MG63 (cell line): ENCODE measurements at regions not wholly inside any gene's neighbourhood (a gene's known extent, or its start where the extent isn't known, plus 50 kb on each side); places are given as distances from the start of the nearest gene placed in this dataset.
A peak's percentile ranks its signal among the peaks of the same experiment; 100 is the strongest.

Experiments
- DNase-seq: peaks from one replicate; pipeline ENCODE4 v3.0.0-alpha.2; 2020
- H3K27me3 ChIP-seq: fragments of 250-450 bp; sonication (Bioruptor Pico); 2 replicates; pipeline ENCODE4 v1.5.1; 2020; ENCODE audit warnings: mild to moderate bottlenecking, moderate library complexity
- H3K36me3 ChIP-seq: fragments of 250-450 bp; sonication (Bioruptor Pico); 2 replicates; pipeline ENCODE4 v1.5.1; 2020; ENCODE audit warnings: mild to moderate bottlenecking, moderate library complexity
- H3K4me3 ChIP-seq: fragments of 250-450 bp; sonication (Bioruptor Pico); 2 replicates; pipeline ENCODE4 v1.5.1; 2020; ENCODE audit warnings: mild to moderate bottlenecking, moderate library complexity
- H3K9me3 ChIP-seq: fragments of 250-450 bp; sonication (Bioruptor Pico); 2 replicates; pipeline ENCODE4 v1.5.1; 2020; ENCODE audit warnings: mild to moderate bottlenecking, moderate library complexity

DNA sequence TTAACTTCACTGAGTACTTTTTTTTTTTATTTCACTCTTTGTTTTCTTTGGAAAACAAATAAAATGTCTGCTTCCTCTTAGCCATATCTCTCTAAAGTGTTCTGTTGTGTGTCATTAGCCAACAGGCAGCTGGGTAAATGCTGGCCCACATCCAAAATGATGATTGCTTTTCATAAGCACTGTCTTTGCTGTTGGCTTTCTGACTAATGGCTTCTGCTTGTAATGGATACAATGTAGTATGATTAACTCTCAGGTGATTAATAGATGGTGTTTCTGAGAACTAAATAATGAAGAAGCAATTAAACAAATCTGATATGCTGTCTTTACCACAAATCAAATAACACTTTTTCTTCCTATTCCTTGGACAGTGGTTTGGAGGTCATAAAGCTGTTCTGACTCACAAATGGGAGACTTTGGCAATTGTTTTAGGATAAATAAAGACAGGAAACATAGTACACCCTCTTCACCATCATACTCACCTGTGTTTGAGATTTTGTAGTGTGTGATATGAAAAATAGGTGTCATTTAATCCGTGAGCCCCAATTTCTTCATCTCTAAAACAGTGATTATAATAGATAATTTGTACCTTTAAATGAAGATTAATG, 888.4 kb downstream of the TSN start:
- Histone ChIP-seq H3K27me3 (no peaks in the 10 kb centered on the region), H3K36me3 (no peaks in the 10 kb centered on the region), H3K4me3 (no peak overlapping the region), H3K9me3 (no peaks in the 10 kb centered on the region; the same call in 1 of the 2 replicates)
- peak; percentile 71 for DNase-seq

DNA sequence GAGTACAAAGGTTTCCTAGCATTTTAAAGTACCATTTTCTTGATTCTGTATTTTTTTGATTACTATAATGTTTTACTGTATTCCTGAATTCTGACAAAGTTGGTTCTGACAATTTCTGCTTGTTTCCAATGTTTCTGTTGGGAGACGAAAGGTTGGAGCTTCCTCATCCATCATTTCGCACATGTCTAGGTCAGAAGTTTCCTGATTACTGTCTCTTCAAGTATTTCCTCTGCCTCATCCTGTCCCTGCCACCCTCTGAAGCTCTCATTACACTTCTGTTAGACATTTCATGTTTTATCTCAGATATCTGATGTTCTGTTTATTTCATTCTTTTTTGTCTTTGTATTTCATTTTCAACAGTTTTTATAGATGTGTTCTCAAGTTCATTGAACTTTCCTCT, 895.8 kb downstream of the TSN start:
- Histone ChIP-seq H3K4me3 (no peak overlapping the region), H3K27me3 (no peaks in the 10 kb centered on the region), H3K36me3 (no peaks in the 10 kb centered on the region), H3K9me3 (no peaks in the 10 kb centered on the region; the same call in 1 of the 2 replicates)
- no peak for DNase-seq

DNA sequence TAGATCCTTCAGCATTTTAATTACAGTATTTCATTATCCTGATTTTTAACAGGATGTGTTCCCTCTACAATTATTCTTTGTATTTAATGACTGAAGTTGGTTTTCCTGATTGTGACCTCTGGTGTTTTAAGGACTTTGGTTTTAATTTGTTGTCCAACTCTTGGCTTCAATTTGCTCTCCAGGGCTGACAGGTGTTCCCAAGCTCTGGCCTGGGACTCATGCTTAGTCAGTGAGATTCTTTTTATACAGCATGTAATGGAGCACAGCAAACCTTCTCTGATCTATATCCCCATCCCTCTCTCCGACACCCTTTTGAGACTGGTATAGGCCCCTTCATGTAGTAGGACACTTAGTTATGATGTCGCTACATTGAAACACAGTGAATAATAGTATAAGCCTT, 896.3 kb downstream of the TSN start:
- Histone ChIP-seq H3K9me3 (no peaks in the 10 kb centered on the region; the same call in 1 of the 2 replicates), H3K4me3 (no peak overlapping the region), H3K36me3 (no peaks in the 10 kb centered on the region), H3K27me3 (no peaks in the 10 kb centered on the region)
- no peak for DNase-seq

- DNase-seq, result no peak
- Histone ChIP-seq H3K4me3 (no peak overlapping the region), H3K36me3 (no peaks in the 10 kb centered on the region), H3K9me3 (no peaks in the 10 kb centered on the region; the same call in 1 of the 2 replicates), H3K27me3 (no peaks in the 10 kb centered on the region)
Observed at GRCh38 chr2:122652670-122653069, 897.2 kb downstream of the TSN start.

- Histone ChIP-seq H3K36me3 (no peaks in the 10 kb centered on the region), H3K4me3 (no peak overlapping the region), H3K9me3 (no peaks in the 10 kb centered on the region), H3K27me3 (no peaks in the 10 kb centered on the region)
- DNase-seq, result no peak
Observed at GRCh38 chr2:122656403-122656802, 901.0 kb downstream of the TSN start.

DNA sequence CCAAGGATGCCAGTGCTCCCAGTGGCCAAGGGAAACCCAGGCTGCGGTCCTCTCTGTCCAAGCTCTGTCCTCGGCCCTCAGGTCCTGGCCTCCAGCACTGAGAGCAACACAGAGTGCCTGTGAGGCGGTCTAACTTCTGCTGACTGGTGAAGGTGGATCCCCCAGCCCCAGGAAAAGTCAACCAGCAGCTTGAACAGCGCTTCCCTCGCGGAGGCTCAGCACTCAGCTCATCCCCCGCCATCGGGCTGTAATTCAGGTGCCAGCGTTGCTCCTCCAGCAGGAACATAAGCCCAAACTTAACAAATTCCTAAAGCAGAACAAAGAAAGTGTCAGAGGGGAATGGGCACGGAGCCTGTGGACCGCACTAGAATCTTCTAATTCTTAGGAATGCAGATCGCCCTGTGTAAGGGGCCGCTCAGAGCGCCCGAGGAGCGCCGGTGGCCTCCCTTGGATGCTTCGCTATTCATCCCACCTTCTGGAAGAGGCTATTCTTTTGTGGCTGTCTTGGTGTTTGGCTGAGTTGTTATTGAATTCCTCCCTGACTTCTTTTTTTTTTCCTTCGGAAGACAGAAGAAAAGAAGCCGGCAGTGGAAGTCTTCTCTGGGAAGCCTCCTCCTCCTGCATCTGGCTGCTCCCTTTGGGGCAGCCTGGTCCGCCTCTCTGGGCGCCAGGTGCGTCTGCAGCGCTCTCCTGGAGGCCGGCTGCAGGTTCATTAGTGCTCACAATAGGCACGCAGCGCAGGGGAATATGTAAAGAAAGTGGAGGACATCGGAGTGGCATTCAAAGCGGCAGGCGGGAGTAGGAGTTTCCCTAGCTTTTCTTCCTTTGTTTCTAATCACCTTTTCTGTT, 905.6 kb downstream of the TSN start:
- H3K4me3 ChIP-seq, result no peak overlapping the region; the same call in 1 of the 2 replicates
- H3K9me3 ChIP-seq, result no peaks in the 10 kb centered on the region
- DNase-seq, result no peak
- H3K36me3 ChIP-seq, result no peaks in the 10 kb centered on the region
- no peaks in the 10 kb centered on the region for H3K27me3 ChIP-seq

- Histone ChIP-seq H3K36me3 (no peaks in the 10 kb centered on the region), H3K9me3 (no peaks in the 10 kb centered on the region), H3K4me3 (no peak overlapping the region), H3K27me3 (no peaks in the 10 kb centered on the region)
- no peak for DNase-seq
Observed at GRCh38 chr2:122663620-122664019, 908.2 kb downstream of the TSN start.

DNA sequence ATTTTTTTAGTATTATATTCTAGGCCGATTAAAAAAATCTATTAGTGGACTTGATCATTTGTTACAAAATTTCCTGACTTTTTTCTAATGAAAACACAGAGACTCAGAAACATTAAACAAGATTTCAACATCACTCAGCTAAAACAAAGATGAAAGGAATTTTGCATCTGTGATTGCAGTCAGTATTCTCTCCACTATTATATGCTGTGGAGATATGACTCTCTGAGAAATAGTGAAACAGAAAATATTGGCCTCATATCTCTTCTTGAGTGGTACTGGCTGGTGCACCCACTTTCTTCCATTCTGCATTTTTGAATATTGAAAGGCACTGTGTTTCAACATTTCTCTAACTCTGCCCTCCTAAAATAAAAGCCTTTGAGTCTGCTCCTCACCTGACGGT, 914.2 kb downstream of the TSN start:
- H3K27me3 ChIP-seq, result no peaks in the 10 kb centered on the region
- no peaks in the 10 kb centered on the region for H3K9me3 ChIP-seq
- H3K4me3 ChIP-seq, result no peak overlapping the region

GRCh38 chr2:122670897-122671296, 915.4 kb downstream of the TSN start:
- Histone ChIP-seq H3K36me3 (no peaks in the 10 kb centered on the region), H3K27me3 (no peaks in the 10 kb centered on the region), H3K4me3 (no peak overlapping the region), H3K9me3 (no peaks in the 10 kb centered on the region)
- no peak for DNase-seq

More for the DNA sequence above, 914.2 kb downstream of the TSN start:
- no peaks in the 10 kb centered on the region for H3K36me3 ChIP-seq
- no peak for DNase-seq

- no peak for DNase-seq
- H3K36me3 ChIP-seq, result no peaks in the 10 kb centered on the region
- H3K9me3 ChIP-seq, result peaks cover 4% of the 10 kb centered on the region; the same call in 1 of the 2 replicates
- H3K4me3 ChIP-seq, result no peak overlapping the region
- H3K27me3 ChIP-seq, result no peaks in the 10 kb centered on the region
Observed at GRCh38 chr2:122680662-122681061, 925.2 kb downstream of the TSN start.

GRCh38 chr2:122681626-122682025, 926.2 kb downstream of the TSN start:
- Histone ChIP-seq H3K9me3 (peaks cover 4% of the 10 kb centered on the region; the same call in 1 of the 2 replicates), H3K36me3 (no peaks in the 10 kb centered on the region), H3K27me3 (no peaks in the 10 kb centered on the region), H3K4me3 (no peak overlapping the region)
- no peak for DNase-seq

DNA sequence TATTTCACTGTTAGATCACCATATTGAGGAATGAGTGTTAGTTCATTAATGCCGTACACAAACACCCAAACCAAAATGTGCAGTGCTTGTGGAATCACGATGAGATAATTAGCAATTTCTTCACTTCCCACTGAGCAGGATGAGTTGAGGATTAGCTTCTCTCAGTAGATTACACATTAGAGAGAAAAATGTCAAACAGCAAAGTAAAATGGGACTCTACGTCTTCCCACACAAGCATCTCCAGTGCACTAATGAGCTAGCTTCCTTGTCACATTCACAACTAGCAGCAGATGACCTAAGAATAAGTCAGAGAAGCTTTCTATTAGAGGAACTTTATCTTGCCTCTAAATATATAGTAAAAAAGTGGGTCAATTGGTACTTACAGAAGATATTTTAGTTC, 926.9 kb downstream of the TSN start:
- DNase-seq, result no peak
- H3K27me3 ChIP-seq, result no peaks in the 10 kb centered on the region
- no peaks in the 10 kb centered on the region for H3K36me3 ChIP-seq
- no peak overlapping the region for H3K4me3 ChIP-seq
- H3K9me3 ChIP-seq, result peaks cover 4% of the 10 kb centered on the region; the same call in 1 of the 2 replicates

DNA sequence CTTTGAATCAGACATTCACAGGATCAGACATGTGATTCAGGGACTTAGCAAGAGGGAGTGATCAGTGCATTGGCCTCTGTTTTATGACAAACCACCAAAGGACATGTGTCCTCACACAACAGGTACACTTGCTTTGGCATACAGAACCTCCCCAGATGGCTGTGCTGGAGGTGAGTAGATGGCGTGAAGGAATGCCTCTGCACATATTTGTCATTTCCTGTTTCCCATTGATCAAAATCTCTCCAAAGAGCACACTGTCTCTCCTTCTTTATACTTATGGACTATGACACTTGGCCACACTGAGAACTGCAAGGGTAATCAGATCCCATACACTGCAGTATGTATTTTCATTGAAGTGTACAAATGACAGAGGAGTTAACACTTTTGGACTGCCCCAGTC, 927.6 kb downstream of the TSN start:
- H3K4me3 ChIP-seq, result no peak overlapping the region
- no peak for DNase-seq
- H3K36me3 ChIP-seq, result no peaks in the 10 kb centered on the region
- peaks cover 4% of the 10 kb centered on the region; the same call in 1 of the 2 replicates for H3K9me3 ChIP-seq
- no peaks in the 10 kb centered on the region for H3K27me3 ChIP-seq

DNA sequence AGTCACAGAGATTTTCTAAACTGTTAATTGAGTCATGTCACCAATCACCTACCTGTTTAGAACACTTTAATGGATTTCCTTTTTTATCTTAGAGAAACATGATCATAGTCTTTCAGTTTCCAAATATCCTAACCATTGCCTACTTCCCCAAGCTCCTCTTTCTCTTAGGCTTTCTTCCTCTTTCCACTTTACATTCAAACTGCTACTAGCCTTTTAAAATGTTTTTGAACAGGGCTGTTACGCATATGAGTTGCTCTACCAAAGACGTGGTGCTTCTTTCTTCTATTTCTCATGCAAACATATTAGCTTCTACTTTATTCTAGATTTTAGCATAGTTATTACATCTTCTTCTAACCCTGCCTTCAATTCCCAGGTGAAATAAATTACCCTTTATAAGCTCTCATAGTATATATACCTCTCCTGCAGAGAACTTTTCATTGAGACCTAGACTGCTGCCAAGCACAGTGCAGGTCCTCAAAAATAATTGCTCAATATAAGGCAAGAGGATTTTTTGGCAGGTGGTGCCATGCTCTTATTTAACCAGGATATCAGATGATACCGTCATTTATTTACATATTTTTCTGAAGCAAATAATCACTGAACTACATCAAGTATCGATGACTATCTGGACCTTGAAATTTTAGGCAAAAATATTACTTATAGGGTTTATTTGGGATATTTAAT, 937.1 kb downstream of the TSN start:
- H3K27me3 ChIP-seq, result no peaks in the 10 kb centered on the region
- H3K36me3 ChIP-seq, result no peaks in the 10 kb centered on the region
- no peaks in the 10 kb centered on the region for H3K9me3 ChIP-seq
- no peak overlapping the region for H3K4me3 ChIP-seq
- DNase-seq, result no peak

DNA sequence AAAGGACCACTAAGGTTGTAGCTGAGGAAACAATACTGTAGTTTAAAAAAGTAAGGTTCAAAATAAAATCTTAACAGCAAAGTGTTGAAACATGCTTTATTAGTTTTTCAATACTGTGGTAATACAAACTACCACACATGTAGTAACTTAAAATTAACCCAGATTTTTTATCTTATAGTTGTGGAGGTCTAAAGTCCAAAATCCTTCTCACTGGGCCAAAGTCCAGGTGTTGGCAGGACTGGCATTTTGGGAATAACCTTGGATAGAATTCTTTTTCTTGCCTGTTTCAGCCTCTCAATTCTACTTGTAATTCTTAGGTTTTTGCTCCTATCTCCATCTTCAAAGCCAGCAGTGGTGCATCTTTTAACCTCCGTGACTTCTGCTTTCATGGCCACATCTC, 942.0 kb downstream of the TSN start:
- Histone ChIP-seq H3K27me3 (no peaks in the 10 kb centered on the region), H3K36me3 (no peaks in the 10 kb centered on the region), H3K4me3 (no peak overlapping the region), H3K9me3 (no peaks in the 10 kb centered on the region)
- no peak for DNase-seq

GRCh38 chr2:122703676-122704075, 948.2 kb downstream of the TSN start:
- no peaks in the 10 kb centered on the region for H3K36me3 ChIP-seq
- DNase-seq, result no peak
- no peaks in the 10 kb centered on the region for H3K27me3 ChIP-seq
- H3K4me3 ChIP-seq, result no peak overlapping the region
- no peaks in the 10 kb centered on the region for H3K9me3 ChIP-seq

DNA sequence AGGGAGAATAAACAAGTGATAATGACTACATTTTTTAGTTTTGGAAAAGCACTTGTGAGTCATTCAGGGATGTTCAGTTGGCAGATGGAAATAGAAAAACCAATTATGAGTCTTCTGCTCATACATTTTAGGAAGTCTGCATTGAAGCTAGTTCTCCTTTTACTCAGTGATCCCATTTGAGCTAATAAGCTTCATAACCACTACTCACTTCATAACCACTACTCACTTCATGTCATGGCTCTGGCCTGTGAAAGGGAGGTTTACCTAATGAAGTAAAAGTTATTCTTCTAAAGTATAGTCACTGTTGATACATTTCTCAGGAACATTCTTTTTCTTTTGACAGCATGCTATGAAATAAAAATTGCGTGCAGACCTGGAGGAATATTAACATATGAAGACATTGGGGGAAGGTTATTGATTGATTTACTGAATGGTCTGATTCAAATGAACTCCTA, 948.7 kb downstream of the TSN start:
- H3K4me3 ChIP-seq, result no peak overlapping the region
- H3K9me3 ChIP-seq, result no peaks in the 10 kb centered on the region
- DNase-seq, result no peak
- no peaks in the 10 kb centered on the region for H3K36me3 ChIP-seq
- no peaks in the 10 kb centered on the region for H3K27me3 ChIP-seq
